ENCODE measurements at regions not wholly inside any gene's neighbourhood (a gene's known extent, or its start where the extent isn't known, plus 50 kb on each side); places are given as distances from the start of the nearest gene placed in this dataset.

- no peak for DNase-seq (ENCODE audit: low spot score)
Measured at GRCh38 chr11:115555336-115556090, 51.3 kb upstream of the CADM1 start.
